RWPE1 (cell line): ENCODE measurements at regions not wholly inside any gene's neighbourhood (a gene's known extent, or its start where the extent isn't known, plus 50 kb on each side); places are given as distances from the start of the nearest gene placed in this dataset.

Experiments used
- CTCF ChIA-PET: fragments of 350-600 bp; sonication (Branson Sonifier 250); formaldehyde crosslinking; extraction: SDS; loops from one replicate; lab custom pipeline; 2021; lab: Yijun Ruan, JAX
- POLR2A ChIA-PET: fragments of 400-600 bp; formaldehyde crosslinking; extraction: SDS; loops from one replicate; lab custom pipeline; 2020; ENCODE audit warnings: antibody characterized with exemption; ENCODE audit not compliant: low non-redundant PET; lab: Yijun Ruan, JAX
- DNase-seq: peaks from one replicate; pipeline ENCODE4 v3.0.0; 2012; ENCODE audit warnings: low spot score
- H3K27ac ChIP-seq: fragments of 450-650 bp; 2 replicates; pipeline ENCODE4 v1.5.1; 2017
- TF ChIP-seq, protein P1 (sequence below): fragments of 450-650 bp; conservative IDR thresholded peaks from 2 replicates; pipeline ENCODE4 v1.5.1; 2017; ENCODE audit warnings: low read depth, mild to moderate bottlenecking

DNA sequence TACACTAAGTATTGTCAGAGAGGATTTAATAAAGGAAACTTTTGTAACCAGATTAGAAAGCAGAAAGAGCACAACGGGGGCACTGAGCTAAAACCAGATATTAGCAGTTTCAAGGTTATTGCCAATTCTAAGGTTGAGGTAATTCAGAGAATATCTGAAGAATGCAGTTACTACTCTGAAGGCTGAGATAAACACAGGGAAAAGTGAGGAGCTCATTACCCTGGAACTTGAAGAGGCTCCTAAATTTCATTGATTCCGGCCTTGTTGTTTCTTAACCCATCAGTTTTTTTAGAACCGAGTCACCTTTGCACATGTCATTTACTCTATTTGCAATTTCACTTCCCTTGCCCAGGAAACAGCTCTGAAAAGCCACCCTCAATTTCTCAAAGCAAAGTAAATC lies 72.4 kb upstream of the BTBD3 start:
- CTCF ChIA-PET: no interaction called here
- TF ChIP-seq, protein P1, sequence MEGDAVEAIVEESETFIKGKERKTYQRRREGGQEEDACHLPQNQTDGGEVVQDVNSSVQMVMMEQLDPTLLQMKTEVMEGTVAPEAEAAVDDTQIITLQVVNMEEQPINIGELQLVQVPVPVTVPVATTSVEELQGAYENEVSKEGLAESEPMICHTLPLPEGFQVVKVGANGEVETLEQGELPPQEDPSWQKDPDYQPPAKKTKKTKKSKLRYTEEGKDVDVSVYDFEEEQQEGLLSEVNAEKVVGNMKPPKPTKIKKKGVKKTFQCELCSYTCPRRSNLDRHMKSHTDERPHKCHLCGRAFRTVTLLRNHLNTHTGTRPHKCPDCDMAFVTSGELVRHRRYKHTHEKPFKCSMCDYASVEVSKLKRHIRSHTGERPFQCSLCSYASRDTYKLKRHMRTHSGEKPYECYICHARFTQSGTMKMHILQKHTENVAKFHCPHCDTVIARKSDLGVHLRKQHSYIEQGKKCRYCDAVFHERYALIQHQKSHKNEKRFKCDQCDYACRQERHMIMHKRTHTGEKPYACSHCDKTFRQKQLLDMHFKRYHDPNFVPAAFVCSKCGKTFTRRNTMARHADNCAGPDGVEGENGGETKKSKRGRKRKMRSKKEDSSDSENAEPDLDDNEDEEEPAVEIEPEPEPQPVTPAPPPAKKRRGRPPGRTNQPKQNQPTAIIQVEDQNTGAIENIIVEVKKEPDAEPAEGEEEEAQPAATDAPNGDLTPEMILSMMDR: no peak
- no peak overlapping the region for H3K27ac ChIP-seq
- DNase-seq: no peak
- POLR2A ChIA-PET: no interaction called here

GRCh38 chr20:11846131-11846530 lies 71.6 kb upstream of the BTBD3 start:
- POLR2A ChIA-PET: no interaction called here
- CTCF ChIA-PET: no interaction called here
- no peak for DNase-seq
- H3K27ac ChIP-seq: no peak overlapping the region
- TF ChIP-seq, protein P1: no peak

- CTCF ChIA-PET: no interaction called here
- TF ChIP-seq, protein P1: no peak
- H3K27ac ChIP-seq: no peak overlapping the region
- DNase-seq: no peak
- POLR2A ChIA-PET: no interaction called here
Measured at GRCh38 chr20:11847827-11848226, 69.9 kb upstream of the BTBD3 start.

DNA sequence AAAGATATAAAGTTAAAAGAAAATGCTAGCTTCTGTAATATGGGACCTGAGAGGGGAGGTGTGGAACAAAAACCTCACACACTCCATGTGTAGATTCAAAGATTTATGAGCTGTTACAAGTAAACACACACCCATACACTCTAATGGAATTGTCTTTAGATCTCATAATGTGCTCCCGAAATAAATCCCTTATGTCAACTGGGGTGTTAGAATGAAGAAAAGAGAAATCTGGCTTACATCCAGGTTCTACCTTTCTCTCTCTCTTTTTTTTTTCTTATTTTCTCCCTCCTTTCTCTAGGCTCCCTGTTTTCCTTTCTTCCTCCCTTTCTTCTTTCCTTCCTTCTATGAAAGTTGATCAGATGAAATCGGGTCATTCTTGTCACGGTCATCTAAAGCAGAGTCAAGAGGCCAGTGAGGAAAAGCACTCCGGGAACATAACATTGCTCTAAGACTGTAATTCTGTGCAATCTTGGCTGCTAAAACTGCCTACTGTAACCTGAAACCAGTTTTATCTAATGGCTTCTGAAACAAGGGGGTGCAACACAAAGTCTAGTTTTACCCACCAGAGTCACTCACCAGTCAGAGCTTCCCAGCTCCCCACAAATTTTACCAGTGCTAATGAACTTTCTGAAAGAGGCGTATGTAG lies 68.3 kb upstream of the BTBD3 start:
- TF ChIP-seq, protein P1: no peak
- no peak for DNase-seq
- H3K27ac ChIP-seq: no peak overlapping the region
- ChIA-PET POLR2A (no interaction called here), CTCF (interaction anchor here (0.6 kb wide), 1 partner anchor 40 kb away, joined by 3 read pairs; no protein-coding TSS in a partner anchor)

GRCh38 chr20:11849976-11850670 lies 67.6 kb upstream of the BTBD3 start:
- ChIA-PET POLR2A (no interaction called here), CTCF (interaction anchor here (0.6 kb wide), 2 partner anchors 41 to 57 kb away, joined by 3 to 4 read pairs; no protein-coding TSS in a partner anchor)
- DNase-seq: peak; percentile 83
- no peak overlapping the region; the same call in 1 of the 2 replicates for H3K27ac ChIP-seq
- TF ChIP-seq, protein P1: no peak

- POLR2A ChIA-PET: no interaction called here
- peak; percentile 91 for DNase-seq
- CTCF ChIA-PET: interaction anchor here (0.6 kb wide), 1 partner anchor 56 kb away, joined by 4 read pairs; no protein-coding TSS in a partner anchor
- no peak overlapping the region for H3K27ac ChIP-seq
- TF ChIP-seq, protein P1: no peak
Measured at GRCh38 chr20:11850901-11851300, 66.8 kb upstream of the BTBD3 start.
